ENCODE measurements at regions not wholly inside any gene's neighbourhood (a gene's known extent, or its start where the extent isn't known, plus 50 kb on each side); places are given as distances from the start of the nearest gene placed in this dataset.

DNA sequence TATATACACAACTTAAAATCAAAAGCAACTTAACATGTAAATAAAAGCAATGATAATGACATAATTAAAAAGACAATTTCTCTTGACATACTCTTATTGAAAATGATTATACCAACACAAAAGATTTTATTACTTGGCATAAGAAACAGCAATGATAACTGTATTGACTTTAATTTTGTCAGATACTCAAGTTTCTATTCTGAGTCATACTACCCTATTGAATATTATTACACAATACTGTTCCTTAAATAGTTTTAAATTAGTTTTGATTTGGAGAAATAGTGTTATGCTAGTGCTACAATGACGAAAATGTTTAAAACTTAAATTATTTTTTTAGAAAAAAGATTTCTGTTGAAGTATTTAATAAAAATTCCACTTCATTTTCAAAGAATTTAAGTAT, 1319.3 kb upstream of the C9orf72 start:
- TF ChIP-seq, protein P1, sequence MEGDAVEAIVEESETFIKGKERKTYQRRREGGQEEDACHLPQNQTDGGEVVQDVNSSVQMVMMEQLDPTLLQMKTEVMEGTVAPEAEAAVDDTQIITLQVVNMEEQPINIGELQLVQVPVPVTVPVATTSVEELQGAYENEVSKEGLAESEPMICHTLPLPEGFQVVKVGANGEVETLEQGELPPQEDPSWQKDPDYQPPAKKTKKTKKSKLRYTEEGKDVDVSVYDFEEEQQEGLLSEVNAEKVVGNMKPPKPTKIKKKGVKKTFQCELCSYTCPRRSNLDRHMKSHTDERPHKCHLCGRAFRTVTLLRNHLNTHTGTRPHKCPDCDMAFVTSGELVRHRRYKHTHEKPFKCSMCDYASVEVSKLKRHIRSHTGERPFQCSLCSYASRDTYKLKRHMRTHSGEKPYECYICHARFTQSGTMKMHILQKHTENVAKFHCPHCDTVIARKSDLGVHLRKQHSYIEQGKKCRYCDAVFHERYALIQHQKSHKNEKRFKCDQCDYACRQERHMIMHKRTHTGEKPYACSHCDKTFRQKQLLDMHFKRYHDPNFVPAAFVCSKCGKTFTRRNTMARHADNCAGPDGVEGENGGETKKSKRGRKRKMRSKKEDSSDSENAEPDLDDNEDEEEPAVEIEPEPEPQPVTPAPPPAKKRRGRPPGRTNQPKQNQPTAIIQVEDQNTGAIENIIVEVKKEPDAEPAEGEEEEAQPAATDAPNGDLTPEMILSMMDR (IDR thresholded peaks at IDR 0.05): no peak
- TF ChIP-seq POLR2A (IDR thresholded peaks at IDR 0.05): no peak
- no peak overlapping the region for H3K4me3 ChIP-seq (ENCODE audit: low read depth, poor library complexity, severe bottlenecking)
- intact Hi-C loops (cut with DNase I; ENCODE audit: low total_unique reads): no loop called here
- DNase-seq (ENCODE audit: low spot score in 2 of 2): no peak
- WGBS, 2 donors: 39 to 47% methylated on average over 1 of the region's 1 CpG

DNA sequence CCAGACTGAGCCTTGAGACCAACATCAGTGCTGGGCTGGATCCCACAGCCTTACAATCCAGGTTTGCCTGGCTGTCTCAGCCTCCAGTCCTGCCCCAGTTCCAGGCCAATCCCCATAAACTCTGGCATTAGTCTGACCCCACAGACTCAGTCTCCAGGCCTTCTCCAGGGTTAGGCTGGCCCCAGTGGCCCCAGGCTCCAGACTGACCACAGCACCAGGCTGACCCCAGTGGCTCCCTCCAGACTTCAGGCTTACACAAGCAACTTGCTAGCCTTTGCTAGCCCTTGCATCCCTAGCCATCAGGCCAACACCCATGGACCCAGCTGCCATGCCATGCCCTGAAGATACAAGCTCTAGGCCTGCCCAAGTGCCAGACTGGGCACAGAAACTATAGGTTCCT, 1326.0 kb upstream of the C9orf72 start:
- no peak for TF ChIP-seq POLR2A (IDR thresholded peaks at IDR 0.05)
- TF ChIP-seq, protein P1 (IDR thresholded peaks at IDR 0.05): no peak
- H3K4me3 ChIP-seq (ENCODE audit: low read depth, poor library complexity, severe bottlenecking): no peak overlapping the region
- no peak for DNase-seq (ENCODE audit: low spot score in 2 of 2)
- intact Hi-C loops (cut with DNase I; ENCODE audit: low total_unique reads): no loop called here

DNA sequence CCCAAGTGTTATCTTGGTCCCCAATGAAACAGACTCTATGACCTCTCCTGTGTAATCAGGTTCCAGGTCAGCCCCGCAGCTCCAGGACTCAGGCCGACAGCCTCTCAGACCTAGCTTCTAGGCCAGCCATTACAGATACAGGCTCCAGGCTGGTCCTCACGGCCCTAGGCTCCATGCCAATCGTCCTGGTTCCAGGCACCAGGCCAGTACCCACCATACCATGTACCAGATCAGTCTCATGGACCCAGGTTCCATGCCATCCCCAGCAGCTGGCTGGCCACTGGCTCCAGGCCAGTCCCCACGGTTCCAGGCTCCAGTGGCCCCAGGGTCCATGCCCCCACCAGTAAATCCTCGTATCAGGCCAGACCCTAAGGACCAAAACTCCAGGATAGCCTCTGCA, 1326.6 kb upstream of the C9orf72 start:
- no peak for DNase-seq (ENCODE audit: low spot score in 2 of 2)
- H3K4me3 ChIP-seq (ENCODE audit: low read depth, poor library complexity, severe bottlenecking): no peak overlapping the region
- TF ChIP-seq, protein P1 (IDR thresholded peaks at IDR 0.05): no peak
- TF ChIP-seq POLR2A (IDR thresholded peaks at IDR 0.05): no peak
- intact Hi-C loops (cut with DNase I; ENCODE audit: low total_unique reads): no loop called here
- 71 to 87% methylated on average over 5 to 6 of the region's 6 CpGs for WGBS, 2 donors

DNA sequence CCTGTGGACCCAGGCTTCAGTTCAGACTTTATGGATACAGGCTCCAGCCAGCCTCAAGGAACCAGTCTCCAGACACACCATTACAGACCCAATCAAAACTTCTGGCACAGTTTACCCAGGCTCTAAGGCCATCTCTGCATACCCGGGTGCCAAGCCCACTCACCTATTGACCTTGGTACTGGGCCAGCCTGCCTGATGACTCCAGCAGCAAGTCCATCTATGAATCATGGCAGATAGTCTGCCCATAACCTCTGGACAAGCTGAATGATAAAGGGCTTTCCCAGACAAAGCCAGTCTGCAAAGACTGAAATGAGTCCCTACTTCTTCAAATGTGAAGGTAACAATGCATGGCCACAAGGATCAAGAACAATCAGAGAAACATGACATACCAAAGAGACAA, 1327.1 kb upstream of the C9orf72 start:
- DNase-seq (ENCODE audit: low spot score in 2 of 2): no peak
- intact Hi-C loops (cut with DNase I; ENCODE audit: low total_unique reads): no loop called here
- TF ChIP-seq, protein P1 (IDR thresholded peaks at IDR 0.05): no peak
- TF ChIP-seq POLR2A (IDR thresholded peaks at IDR 0.05): no peak
- H3K4me3 ChIP-seq (ENCODE audit: low read depth, poor library complexity, severe bottlenecking): no peak overlapping the region
- 0% methylated on average over 1 of the region's 1 CpG for WGBS, 2 donors

DNA sequence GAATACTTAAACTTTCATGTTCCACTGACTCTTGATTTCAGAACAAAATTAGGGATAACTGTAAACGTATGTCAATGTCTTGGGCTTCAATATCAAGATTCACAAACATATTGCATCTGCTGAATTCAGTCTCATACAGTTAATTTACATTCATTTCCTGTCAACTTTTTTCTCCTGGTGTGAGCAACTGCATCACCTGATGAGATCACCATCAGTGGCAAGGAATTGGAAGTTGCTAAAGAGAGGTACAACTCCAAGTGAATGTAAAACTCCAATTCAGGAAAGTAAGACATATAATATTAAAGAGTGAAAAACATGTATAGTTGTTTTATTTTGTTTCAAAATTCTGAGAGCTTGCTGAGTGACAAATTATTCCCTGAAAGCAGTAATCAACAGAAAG, 1336.2 kb upstream of the C9orf72 start:
- WGBS, 2 donors: 70 to 78% methylated on average over 1 of the region's 1 CpG
- TF ChIP-seq, protein P1 (IDR thresholded peaks at IDR 0.05): no peak
- no peak for TF ChIP-seq POLR2A (IDR thresholded peaks at IDR 0.05)
- intact Hi-C loops (cut with DNase I; ENCODE audit: low total_unique reads): no loop called here
- no peak overlapping the region for H3K4me3 ChIP-seq (ENCODE audit: low read depth, poor library complexity, severe bottlenecking)
- no peak for DNase-seq (ENCODE audit: low spot score in 2 of 2)

DNA sequence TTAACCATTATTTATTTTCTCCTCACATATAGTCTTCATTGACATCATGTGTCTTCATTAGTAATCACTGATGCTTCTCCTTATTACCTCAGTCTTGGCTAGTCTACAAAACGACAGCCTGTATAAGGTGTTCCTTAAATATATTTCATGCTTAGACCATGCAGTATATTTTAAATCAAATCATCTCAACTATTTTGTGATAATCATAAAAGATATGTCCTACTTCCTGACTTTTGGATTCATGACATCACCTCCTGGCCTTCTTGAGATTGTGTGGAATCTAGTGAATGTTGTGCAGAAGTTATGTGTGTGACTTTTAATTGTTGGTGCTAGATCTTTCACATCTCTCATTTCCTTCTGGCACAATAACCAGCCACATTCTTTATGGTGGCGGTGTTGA, 1339.3 kb upstream of the C9orf72 start:
- TF ChIP-seq, protein P1 (IDR thresholded peaks at IDR 0.05): no peak
- TF ChIP-seq POLR2A (IDR thresholded peaks at IDR 0.05): no peak
- DNase-seq (ENCODE audit: low spot score in 2 of 2): no peak
- H3K4me3 ChIP-seq (ENCODE audit: low read depth, poor library complexity, severe bottlenecking): no peak overlapping the region
- intact Hi-C loops (cut with DNase I; ENCODE audit: low total_unique reads): no loop called here
- 74 to 77% methylated on average over 2 of the region's 2 CpGs for WGBS, 2 donors

Data from lower leg skin (tissue), 4 donors.